Muscle layer of duodenum (tissue), 2 donors: ENCODE measurements at regions not wholly inside any gene's neighbourhood (a gene's known extent, or its start where the extent isn't known, plus 50 kb on each side); places are given as distances from the start of the nearest gene placed in this dataset.
"Not testable (repeated sequence)": the region's sequence is repeated elsewhere in the genome, so short reads cannot be mapped to it uniquely, and the experiment has no call there.

ENCODE experiments used
- H3K27ac ChIP-seq: one replicate; pipeline ENCODE4 v1.7.0; 2013; ENCODE audit warnings: mild to moderate bottlenecking, low read length
- H3K27me3 ChIP-seq: one replicate; pipeline ENCODE4 v1.7.0; 2013; ENCODE audit warnings: low read depth, mild to moderate bottlenecking, control low read depth, low read length
- H3K36me3 ChIP-seq, 2 donors: one replicate each; pipeline ENCODE4 v1.7.0; 2013; ENCODE audit warnings: low read length in 2 of 2, control low read depth in 1 of 2, mild to moderate bottlenecking in 1 of 2; ENCODE audit not compliant: insufficient read depth in 2 of 2, control insufficient read depth in 1 of 2
- H3K4me1 ChIP-seq, 2 donors: one replicate each; pipeline ENCODE4 v1.7.0; 2013; ENCODE audit warnings: low read length in 2 of 2, mild to moderate bottlenecking in 2 of 2, control low read depth in 1 of 2, moderate library complexity in 1 of 2; ENCODE audit not compliant: insufficient read depth in 2 of 2, control insufficient read depth in 1 of 2
- H3K4me3 ChIP-seq, 2 donors: one replicate each; pipeline ENCODE4 v1.7.0; 2013; ENCODE audit warnings: low read length in 2 of 2, low read depth in 1 of 2, mild to moderate bottlenecking in 1 of 2
- H3K9me3 ChIP-seq, 2 donors: one replicate each; pipeline ENCODE4 v1.7.0; 2013; ENCODE audit warnings: low read length in 2 of 2, control low read depth in 1 of 2, mild to moderate bottlenecking in 1 of 2; ENCODE audit not compliant: control insufficient read depth in 1 of 2
- donor health status: healthy.

DNA sequence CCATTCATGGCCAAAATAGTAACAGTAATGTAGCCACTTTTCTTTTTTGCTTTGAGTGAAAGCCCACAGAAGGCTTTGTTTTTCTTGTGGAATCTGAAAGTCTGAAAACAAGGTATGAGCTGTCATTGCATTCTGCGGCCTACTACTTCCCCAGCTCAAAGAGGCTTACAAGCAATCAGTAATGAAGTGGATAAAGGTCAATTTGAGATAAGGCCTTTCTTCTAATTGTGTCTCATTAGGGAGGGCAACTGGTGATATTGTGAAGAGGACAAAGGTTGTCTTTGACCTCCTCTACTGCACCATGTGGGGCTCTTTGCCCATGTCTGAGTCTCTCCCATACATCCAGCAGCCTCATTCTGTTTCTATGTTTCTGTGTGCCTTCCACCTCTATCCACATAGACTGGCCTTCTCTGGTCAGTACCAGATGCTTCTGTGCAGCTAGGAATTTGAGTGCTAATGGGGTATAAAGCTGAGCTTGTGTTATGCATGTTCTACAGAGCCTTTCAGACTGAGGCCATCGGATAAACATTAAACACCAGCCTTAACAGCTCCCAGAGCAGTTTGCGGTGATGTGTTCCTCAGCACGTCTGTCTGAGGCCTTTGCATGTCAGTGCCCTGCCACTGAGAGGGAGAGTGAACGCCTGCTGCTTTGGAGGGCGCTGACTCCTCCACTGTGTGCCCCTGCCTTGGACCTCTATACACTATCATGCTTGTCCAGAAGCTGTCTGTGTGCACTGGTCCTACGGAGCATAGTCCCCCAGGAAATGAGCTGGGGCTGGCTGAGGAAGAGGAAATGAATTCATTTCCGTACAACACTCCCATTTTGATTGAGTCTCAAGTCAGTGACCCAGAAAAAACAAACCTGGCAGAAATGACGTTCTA lies 80.2 kb downstream of the SH2D1A start:
- Histone ChIP-seq H3K4me1 (no peaks in the 10 kb centered on the region), H3K4me3 (no peak overlapping the region), H3K9me3 (no peaks in the 10 kb centered on the region), H3K27ac (no peak overlapping the region), H3K36me3 (no peaks in the 10 kb centered on the region), H3K27me3 (no peaks in the 10 kb centered on the region)

DNA sequence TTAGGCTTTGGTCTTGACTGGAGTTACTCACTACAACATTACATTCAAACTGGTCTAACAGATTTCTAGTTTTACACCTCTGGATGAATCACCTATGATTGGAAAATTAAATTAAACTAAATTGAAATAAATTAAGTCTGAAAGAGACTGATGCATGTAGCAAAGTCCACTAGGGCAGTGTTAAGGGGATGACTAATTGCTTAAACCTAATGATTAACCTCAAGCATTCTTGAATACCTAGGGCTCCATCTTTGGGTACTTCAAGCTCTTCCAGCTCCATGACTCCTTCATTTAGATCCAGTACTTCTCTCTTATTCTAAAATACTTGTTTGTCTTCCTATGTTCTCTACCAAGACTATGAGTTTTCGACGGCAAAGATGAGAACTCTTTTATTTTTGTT lies 86.8 kb downstream of the SH2D1A start:
- H3K9me3 ChIP-seq, result no peaks in the 10 kb centered on the region
- H3K4me1 ChIP-seq, result peaks cover 0 to 3% of the 10 kb centered on the region in 2 donors
- no peaks in the 10 kb centered on the region for H3K27me3 ChIP-seq
- H3K4me3 ChIP-seq, result no peak overlapping the region
- no peaks in the 10 kb centered on the region for H3K36me3 ChIP-seq
- H3K27ac ChIP-seq, result no peak overlapping the region

DNA sequence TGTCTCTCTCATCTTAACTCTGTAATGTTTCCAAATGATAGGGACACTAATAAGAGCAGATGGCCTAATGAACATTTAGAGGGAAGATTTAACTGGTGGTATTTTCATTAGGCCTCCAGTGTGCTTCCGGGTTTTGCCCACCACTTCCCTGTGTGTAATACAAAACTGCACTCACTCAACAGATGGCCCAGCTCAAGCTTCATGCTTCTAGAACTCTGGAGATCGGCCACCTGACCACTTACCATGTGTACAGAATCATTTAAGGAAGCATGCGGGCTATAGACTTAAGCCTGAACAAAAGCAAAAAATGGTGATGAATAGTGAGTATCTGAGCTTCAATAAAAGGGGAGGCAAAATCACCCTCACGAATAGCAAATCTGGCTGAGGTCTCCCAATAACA lies 89.3 kb downstream of the SH2D1A start:
- Histone ChIP-seq H3K27me3 (no peaks in the 10 kb centered on the region), H3K36me3 (no peaks in the 10 kb centered on the region), H3K4me1 (peaks cover 0 to 5% of the 10 kb centered on the region in 2 donors), H3K9me3 (no peaks in the 10 kb centered on the region), H3K27ac (no peak overlapping the region), H3K4me3 (no peak overlapping the region)

DNA sequence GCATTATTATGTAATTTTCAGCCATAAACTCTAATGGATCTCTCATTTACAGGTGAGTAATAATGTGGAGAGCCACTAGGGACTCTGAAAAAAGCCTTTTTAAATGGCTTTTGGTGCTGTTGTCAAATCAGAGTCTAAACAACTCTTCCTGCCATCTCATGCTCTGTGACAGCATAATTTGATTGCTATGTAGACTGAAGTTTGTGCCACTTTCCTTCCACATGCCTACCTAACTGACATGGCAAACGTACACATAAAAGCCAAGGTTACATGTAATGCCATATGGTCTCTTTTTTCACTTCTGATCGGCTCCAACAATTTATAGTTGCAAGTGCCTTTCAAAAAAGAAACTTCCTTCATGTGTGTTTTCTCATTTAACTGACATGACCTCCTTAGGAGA lies 94.3 kb downstream of the SH2D1A start:
- Histone ChIP-seq H3K27ac (no peak overlapping the region), H3K27me3 (no peaks in the 10 kb centered on the region), H3K4me1 (peaks cover 0 to 5% of the 10 kb centered on the region in 2 donors), H3K4me3 (no peak overlapping the region), H3K9me3 (no peaks in the 10 kb centered on the region), H3K36me3 (no peaks in the 10 kb centered on the region)

DNA sequence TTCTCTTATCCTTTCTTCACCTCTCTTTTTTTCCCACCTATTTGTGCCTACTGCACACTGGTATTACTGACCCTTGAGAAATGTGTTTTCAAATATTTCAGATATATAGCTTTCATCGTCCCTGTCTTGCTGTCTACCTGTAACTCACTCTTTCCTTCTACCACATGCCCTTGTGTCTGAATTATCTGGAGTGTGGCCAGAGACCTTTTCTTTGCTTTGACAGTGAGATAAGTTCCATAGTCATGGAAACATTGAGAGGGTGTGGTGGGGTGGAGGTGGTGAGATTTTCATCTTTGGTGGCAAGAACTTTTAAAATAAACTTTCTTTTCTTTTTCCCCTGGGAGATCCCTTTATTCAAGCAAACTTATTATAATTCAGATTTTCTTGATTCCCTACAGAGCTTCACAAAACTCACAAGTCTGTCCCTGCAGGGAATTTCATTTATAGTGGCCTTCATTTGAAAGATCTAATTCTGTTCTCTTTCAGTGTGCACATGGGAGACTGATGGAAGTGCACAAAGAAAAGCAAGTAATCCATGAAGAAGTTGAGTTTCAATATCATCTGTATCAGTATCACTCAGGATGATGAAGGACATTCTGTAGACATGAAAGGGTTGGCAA lies 95.7 kb downstream of the SH2D1A start:
- Histone ChIP-seq H3K4me3 (no peak overlapping the region), H3K4me1 (peaks cover 0 to 3% of the 10 kb centered on the region in 2 donors), H3K27me3 (no peaks in the 10 kb centered on the region), H3K9me3 (no peaks in the 10 kb centered on the region), H3K36me3 (no peaks in the 10 kb centered on the region), H3K27ac (no peak overlapping the region)

DNA sequence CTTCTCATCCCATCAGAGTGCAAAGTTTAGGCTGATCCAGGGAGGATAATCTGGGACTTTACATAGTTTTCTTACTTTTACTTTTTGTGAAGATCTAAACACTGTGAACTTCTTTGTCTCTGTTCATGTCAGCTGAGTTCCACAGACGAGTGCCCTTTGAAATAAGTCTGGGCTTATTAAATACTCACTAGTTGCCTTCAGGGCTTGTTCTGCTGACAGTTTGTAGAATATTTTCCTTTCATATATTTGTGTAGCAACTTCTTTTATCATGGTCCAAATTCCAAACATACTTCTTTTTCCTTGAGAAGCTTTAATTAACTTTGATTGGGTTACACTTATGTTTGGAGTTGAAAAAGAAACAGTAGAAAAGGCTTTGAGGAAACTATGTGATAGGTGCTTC lies 109.6 kb downstream of the SH2D1A start:
- Histone ChIP-seq H3K27me3 (no peaks in the 10 kb centered on the region), H3K27ac (no peak overlapping the region), H3K9me3 (no peaks in the 10 kb centered on the region), H3K4me1 (no peaks in the 10 kb centered on the region), H3K4me3 (no peak overlapping the region), H3K36me3 (no peaks in the 10 kb centered on the region)

DNA sequence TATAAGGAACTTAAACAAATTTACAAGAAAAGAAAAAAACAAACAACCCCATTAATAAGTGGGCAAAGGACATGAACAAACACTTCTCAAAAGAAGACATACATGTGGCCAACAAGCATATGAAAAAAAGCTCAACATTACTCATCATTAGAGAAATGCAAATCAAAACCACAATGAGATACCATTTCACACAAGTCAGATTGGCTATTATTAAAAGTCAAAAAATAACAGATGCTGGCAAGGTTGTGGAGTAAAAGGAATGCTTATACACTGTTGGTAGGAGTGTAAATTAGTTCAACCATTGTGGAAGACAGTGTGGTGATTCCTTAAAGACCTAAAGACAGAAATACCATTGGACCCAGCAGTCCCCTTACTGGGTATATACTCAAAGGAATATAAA lies 113.5 kb downstream of the SH2D1A start:
- not testable (repeated sequence) for H3K9me3 ChIP-seq, H3K4me1 ChIP-seq, H3K27me3 ChIP-seq, H3K27ac ChIP-seq, H3K36me3 ChIP-seq, H3K4me3 ChIP-seq

DNA sequence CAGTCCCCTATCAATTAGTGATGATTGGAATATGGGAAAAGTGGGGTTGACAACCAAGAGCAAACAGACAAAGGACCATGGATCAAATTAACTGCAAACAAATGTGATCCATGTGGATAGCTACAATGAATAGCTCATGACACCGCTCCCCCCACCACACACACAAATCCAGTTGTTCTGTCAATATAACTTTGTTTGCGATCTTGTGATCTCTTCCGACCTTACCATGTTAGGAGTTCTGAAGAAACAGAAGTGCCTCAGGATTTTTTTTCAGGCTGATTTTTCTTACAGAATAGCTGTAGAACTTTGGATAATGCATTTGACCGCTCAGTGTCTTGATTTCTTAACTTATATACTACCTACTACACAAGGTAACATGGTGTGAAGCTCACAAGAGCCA lies 116.6 kb downstream of the SH2D1A start:
- no peaks in the 10 kb centered on the region for H3K4me1 ChIP-seq
- no peaks in the 10 kb centered on the region for H3K27me3 ChIP-seq
- H3K4me3 ChIP-seq, result no peak overlapping the region
- no peaks in the 10 kb centered on the region for H3K9me3 ChIP-seq
- H3K27ac ChIP-seq, result no peak overlapping the region
- no peaks in the 10 kb centered on the region for H3K36me3 ChIP-seq

DNA sequence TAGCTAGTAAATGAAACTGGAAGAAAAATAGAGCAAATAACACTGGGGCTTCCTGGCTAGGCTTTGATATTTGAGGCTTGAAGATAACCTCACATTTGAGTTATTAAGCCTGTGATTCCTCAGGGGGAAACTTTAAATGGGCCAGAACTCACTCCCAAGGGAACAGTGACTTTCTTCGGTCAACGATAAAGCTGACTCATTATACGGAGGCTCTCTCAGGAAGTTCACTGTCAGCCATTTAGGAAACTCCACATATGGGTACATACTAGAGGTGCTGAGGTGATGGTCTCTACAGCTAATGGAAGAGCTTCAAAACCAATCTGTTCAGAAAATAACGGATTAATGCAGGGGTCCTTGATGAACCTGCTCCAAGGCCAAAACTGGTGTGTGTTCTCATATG lies 120.8 kb downstream of the SH2D1A start:
- Histone ChIP-seq H3K27ac (no peak overlapping the region), H3K9me3 (no peaks in the 10 kb centered on the region), H3K4me1 (no peaks in the 10 kb centered on the region), H3K27me3 (no peaks in the 10 kb centered on the region), H3K36me3 (no peaks in the 10 kb centered on the region), H3K4me3 (no peak overlapping the region)

DNA sequence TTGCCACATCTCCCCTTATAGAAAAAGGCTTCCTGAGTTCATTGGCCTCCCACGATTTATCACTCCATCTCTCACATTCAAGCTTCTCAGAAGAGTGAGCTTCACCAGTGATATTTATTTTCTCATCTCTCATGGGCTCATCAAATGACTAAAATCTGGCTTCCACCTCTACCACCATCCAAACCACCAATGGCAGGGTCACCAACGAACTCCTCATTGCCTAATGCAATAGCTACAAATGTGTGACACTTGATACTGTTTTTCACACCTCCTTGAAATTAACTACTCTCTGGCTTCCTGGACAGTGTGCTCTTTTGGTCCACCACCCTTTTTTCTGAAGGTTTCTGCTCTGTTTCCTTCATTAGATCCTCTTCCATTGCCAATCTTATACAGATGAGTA lies 129.0 kb downstream of the SH2D1A start:
- H3K27ac ChIP-seq, result no peak overlapping the region
- no peak overlapping the region for H3K4me3 ChIP-seq
- H3K9me3 ChIP-seq, result no peaks in the 10 kb centered on the region
- H3K4me1 ChIP-seq, result no peaks in the 10 kb centered on the region
- no peaks in the 10 kb centered on the region for H3K27me3 ChIP-seq
- H3K36me3 ChIP-seq, result no peaks in the 10 kb centered on the region

DNA sequence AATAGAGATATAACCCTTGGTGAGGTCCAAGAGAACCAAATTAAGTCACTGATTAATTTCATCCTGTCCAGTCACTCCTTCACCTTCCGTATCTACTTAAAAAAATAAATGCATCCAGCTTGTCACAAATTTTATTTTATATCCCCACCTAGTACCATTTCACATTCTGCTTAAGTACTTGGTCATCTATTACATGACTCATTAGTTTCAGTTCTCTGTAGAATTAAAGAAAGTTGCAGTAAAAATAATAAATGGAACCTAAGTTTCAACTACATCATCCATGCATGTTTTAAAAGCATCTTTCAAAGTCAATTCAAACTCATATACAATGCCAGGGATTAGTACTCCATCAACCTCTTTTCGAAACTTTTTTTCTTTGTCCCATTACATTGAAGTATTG lies 130.2 kb downstream of the SH2D1A start:
- no peaks in the 10 kb centered on the region for H3K36me3 ChIP-seq
- no peak overlapping the region for H3K27ac ChIP-seq
- H3K9me3 ChIP-seq, result no peaks in the 10 kb centered on the region
- no peaks in the 10 kb centered on the region for H3K4me1 ChIP-seq
- H3K27me3 ChIP-seq, result no peaks in the 10 kb centered on the region
- no peak overlapping the region for H3K4me3 ChIP-seq

DNA sequence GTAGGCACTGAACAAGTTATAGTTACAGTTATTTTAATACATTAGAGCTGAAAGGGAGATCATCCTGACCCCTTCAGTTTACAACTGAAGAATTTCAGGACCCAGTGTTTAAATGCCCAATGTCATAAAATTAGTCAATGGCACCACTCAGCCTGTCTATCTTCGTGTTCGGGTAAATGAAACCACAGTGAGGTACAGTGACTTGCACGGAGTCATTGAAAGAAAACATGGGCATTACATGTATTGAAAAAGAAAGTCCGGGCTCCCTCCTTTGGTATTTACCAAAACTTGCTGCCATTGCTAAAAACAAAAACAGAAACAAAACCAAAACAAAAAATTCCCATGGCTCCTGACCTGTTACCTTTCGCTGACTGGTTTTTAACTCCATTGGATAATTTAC lies 131.7 kb downstream of the SH2D1A start:
- no peaks in the 10 kb centered on the region for H3K9me3 ChIP-seq
- no peaks in the 10 kb centered on the region for H3K36me3 ChIP-seq
- no peaks in the 10 kb centered on the region for H3K27me3 ChIP-seq
- no peaks in the 10 kb centered on the region for H3K4me1 ChIP-seq
- no peak overlapping the region for H3K4me3 ChIP-seq
- no peak overlapping the region for H3K27ac ChIP-seq
